Astrocyte (in vitro differentiated cells and primary cell): ENCODE measurements at regions not wholly inside any gene's neighbourhood (a gene's known extent, or its start where the extent isn't known, plus 50 kb on each side); places are given as distances from the start of the nearest gene placed in this dataset.
A peak's percentile ranks its signal among the peaks of the same experiment; 100 is the strongest.

Source experiments
- DNase-seq: peaks from one replicate; pipeline ENCODE4 v3.0.0-alpha.2; 2010; ENCODE audit warnings: low read depth
- FAIRE-seq: peaks from 2 replicates; lab custom pipeline; 2011; peaks lifted over from hg19 to GRCh38; lab: Jason Lieb, UNC
- H2AFZ ChIP-seq: 2 replicates; pipeline ENCODE4 v1.6.0; 2012; ENCODE audit warnings: low read depth, low read length, inconsistent platforms
- H3K27ac ChIP-seq: 2 replicates; pipeline ENCODE4 v1.5.1; 2011; ENCODE audit warnings: low read depth, low read length, inconsistent platforms
- H3K27me3 ChIP-seq: 2 replicates; pipeline ENCODE4 v1.6.0; 2011; ENCODE audit warnings: low read length, inconsistent platforms; ENCODE audit not compliant: insufficient read depth
- H3K36me3 ChIP-seq: 2 replicates; pipeline ENCODE4 v1.5.1; 2011; ENCODE audit warnings: low read length, inconsistent platforms; ENCODE audit not compliant: insufficient read depth
- H3K4me1 ChIP-seq: 2 replicates; pipeline ENCODE4 v1.5.1; 2011; ENCODE audit warnings: low read length, inconsistent platforms; ENCODE audit not compliant: insufficient read depth
- H3K4me2 ChIP-seq: 2 replicates; pipeline ENCODE4 v1.6.0; 2012; ENCODE audit warnings: low read length, inconsistent platforms
- H3K4me3 ChIP-seq: 2 replicates; pipeline ENCODE4 v1.5.1; 2011; ENCODE audit warnings: low read depth, mild to moderate bottlenecking, low read length, inconsistent platforms; ENCODE audit not compliant: insufficient read depth
- H3K79me2 ChIP-seq: 2 replicates; pipeline ENCODE4 v1.6.0; 2012; ENCODE audit warnings: mild to moderate bottlenecking, low read length, inconsistent platforms; ENCODE audit not compliant: insufficient read depth
- H3K9ac ChIP-seq: 2 replicates; pipeline ENCODE4 v1.6.0; 2012; ENCODE audit warnings: mild to moderate bottlenecking, low read length, inconsistent platforms
- H3K9me3 ChIP-seq: 2 replicates; pipeline ENCODE4 v1.5.1; 2012; ENCODE audit warnings: low read depth, mild to moderate bottlenecking, low read length, inconsistent platforms; ENCODE audit not compliant: insufficient read depth
- H4K20me1 ChIP-seq: 2 replicates; pipeline ENCODE4 v1.6.0; 2012; ENCODE audit warnings: low read length, inconsistent platforms; ENCODE audit not compliant: insufficient read depth
- H3K27ac Mint-ChIP-seq: one replicate; pipeline ENCODE4 v1.8.0; 2021; ENCODE audit warnings: mild to moderate bottlenecking, mixed read lengths; ENCODE audit not compliant: unreplicated experiment
- H3K27me3 Mint-ChIP-seq: one replicate; pipeline ENCODE4 v1.8.0; 2021; ENCODE audit warnings: low read depth, mixed read lengths; ENCODE audit not compliant: unreplicated experiment
- H3K36me3 Mint-ChIP-seq: one replicate; pipeline ENCODE4 v1.8.0; 2021; ENCODE audit warnings: low read depth, mixed read lengths; ENCODE audit not compliant: unreplicated experiment
- H3K4me1 Mint-ChIP-seq: one replicate; pipeline ENCODE4 v1.8.0; 2021; ENCODE audit warnings: low read depth, mixed read lengths; ENCODE audit not compliant: unreplicated experiment
- H3K4me3 Mint-ChIP-seq: one replicate; pipeline ENCODE4 v1.8.0; 2021; ENCODE audit warnings: mild to moderate bottlenecking, moderate library complexity, mixed read lengths; ENCODE audit not compliant: unreplicated experiment
- H3K9me3 Mint-ChIP-seq: one replicate; pipeline ENCODE4 v1.8.0; 2021; ENCODE audit warnings: mild to moderate bottlenecking, mixed read lengths; ENCODE audit not compliant: unreplicated experiment
- CTCF ChIP-seq: IDR thresholded peaks from 2 replicates; pipeline ENCODE4 v1.5.1; 2011; ENCODE audit warnings: low read depth, mild to moderate bottlenecking, inconsistent platforms, low read length, moderate library complexity; ENCODE audit not compliant: insufficient read depth
- EZH2 ChIP-seq: IDR thresholded peaks from 2 replicates; pipeline ENCODE4 v1.6.1; 2012; ENCODE audit warnings: mild to moderate bottlenecking, low read length, inconsistent platforms; ENCODE audit not compliant: insufficient read depth

GRCh38 chr2:237258615-237259014, 155.3 kb downstream of the COL6A3 start:
- Mint-ChIP-seq H3K4me3 (no peak overlapping the region), H3K36me3 (no peaks in the 10 kb centered on the region), H3K9me3 (no peaks in the 10 kb centered on the region), H3K4me1 (peaks cover 53% of the 10 kb centered on the region), H3K27ac (peak overlapping the region; percentile 85), H3K27me3 (no peaks in the 10 kb centered on the region)
- H3K27ac ChIP-seq, result no peak overlapping the region
- no peaks in the 10 kb centered on the region for H3K27me3 ChIP-seq
- no peak for TF ChIP-seq CTCF
- TF ChIP-seq EZH2, result no peak
- no peaks in the 10 kb centered on the region for H3K9me3 ChIP-seq
- no peak overlapping the region for H3K4me3 ChIP-seq
- no peak overlapping the region for H3K4me2 ChIP-seq
- H3K79me2 ChIP-seq, result no peaks in the 10 kb centered on the region
- no peak overlapping the region for H3K9ac ChIP-seq
- no peak for DNase-seq
- no peaks in the 10 kb centered on the region for H4K20me1 ChIP-seq
- no peaks in the 10 kb centered on the region for H3K36me3 ChIP-seq
- FAIRE-seq, result peak; percentile 13
- H3K4me1 ChIP-seq, result peaks cover 37% of the 10 kb centered on the region
- no peak overlapping the region for H2AFZ ChIP-seq

- no peak overlapping the region for H3K27ac ChIP-seq
- Mint-ChIP-seq H3K27me3 (no peaks in the 10 kb centered on the region), H3K9me3 (no peaks in the 10 kb centered on the region), H3K4me3 (no peak overlapping the region), H3K27ac (peak overlapping the region; percentile 85), H3K36me3 (no peaks in the 10 kb centered on the region), H3K4me1 (peaks cover 52% of the 10 kb centered on the region)
- H3K36me3 ChIP-seq, result no peaks in the 10 kb centered on the region
- H3K4me2 ChIP-seq, result no peak overlapping the region
- no peaks in the 10 kb centered on the region for H4K20me1 ChIP-seq
- H3K79me2 ChIP-seq, result no peaks in the 10 kb centered on the region
- no peak overlapping the region for H2AFZ ChIP-seq
- H3K9me3 ChIP-seq, result no peaks in the 10 kb centered on the region
- DNase-seq (peak; percentile 48), FAIRE-seq (peak; percentile 39)
- no peak overlapping the region for H3K4me3 ChIP-seq
- peaks cover 38% of the 10 kb centered on the region for H3K4me1 ChIP-seq
- no peaks in the 10 kb centered on the region for H3K27me3 ChIP-seq
- no peak overlapping the region for H3K9ac ChIP-seq
- no peak for TF ChIP-seq CTCF
- TF ChIP-seq EZH2, result no peak
Measured at GRCh38 chr2:237259201-237259600, 154.8 kb downstream of the COL6A3 start.

- no peak overlapping the region for H2AFZ ChIP-seq
- H3K79me2 ChIP-seq, result no peaks in the 10 kb centered on the region
- Mint-ChIP-seq H3K27ac (peak overlapping the region; percentile 85), H3K9me3 (no peaks in the 10 kb centered on the region), H3K36me3 (no peaks in the 10 kb centered on the region), H3K27me3 (no peaks in the 10 kb centered on the region), H3K4me1 (peaks cover 49% of the 10 kb centered on the region), H3K4me3 (no peak overlapping the region)
- H3K36me3 ChIP-seq, result no peaks in the 10 kb centered on the region
- TF ChIP-seq CTCF (no peak), EZH2 (no peak)
- H3K4me3 ChIP-seq, result no peak overlapping the region
- H3K27ac ChIP-seq, result peak overlapping the region; percentile 5
- H3K27me3 ChIP-seq, result no peaks in the 10 kb centered on the region
- H3K4me1 ChIP-seq, result peaks cover 38% of the 10 kb centered on the region
- no peaks in the 10 kb centered on the region for H3K9me3 ChIP-seq
- DNase-seq, result peak; percentile 58
- no peak overlapping the region for H3K4me2 ChIP-seq
- H4K20me1 ChIP-seq, result no peaks in the 10 kb centered on the region
- no peak for FAIRE-seq
- no peak overlapping the region for H3K9ac ChIP-seq
Measured at GRCh38 chr2:237260039-237260620, 153.8 kb downstream of the COL6A3 start.
